Right atrium auricular region (tissue), 2 donors: ENCODE measurements at regions not wholly inside any gene's neighbourhood (a gene's known extent, or its start where the extent isn't known, plus 50 kb on each side); places are given as distances from the start of the nearest gene placed in this dataset.

ENCODE experiments used
- DNase-seq: peaks from one replicate; pipeline ENCODE4 v3.0.0-alpha.2; 2019; ENCODE audit warnings: low spot score
- H3K27ac ChIP-seq, 2 donors: fragments of 200-600 bp; sonication (generic); 1 replicate in 1 of 2; 2 replicates in 1 of 2; pipeline ENCODE4 v1.5.1; 2016 to 2019
- H3K27me3 ChIP-seq, 2 donors: fragments of 200-600 bp; sonication (generic); one replicate each; pipeline versions ENCODE4 v1.5.1 to v1.6.0; 2017 to 2019
- H3K36me3 ChIP-seq: fragments of 200-600 bp; sonication (generic); one replicate; pipeline ENCODE4 v1.5.1; 2016
- H3K4me1 ChIP-seq, 2 donors: fragments of 200-600 bp; sonication (generic); one replicate each; pipeline versions ENCODE4 v1.5.1 to v1.6.0; 2017 to 2019
- H3K4me3 ChIP-seq, 2 donors: fragments of 200-600 bp; sonication (generic); 1 replicate in 1 of 2; 2 replicates in 1 of 2; pipeline ENCODE4 v1.5.1; 2017 to 2019; ENCODE audit warnings: mild to moderate bottlenecking in 1 of 2, moderate library complexity in 1 of 2
- H3K9me3 ChIP-seq, 2 donors: fragments of 200-600 bp; sonication (generic); one replicate each; pipeline ENCODE4 v1.5.1; 2019
- CTCF ChIP-seq, 2 donors: fragments of 200-600 bp; sonication (generic); IDR thresholded peaks; one replicate each; pipeline ENCODE4 v1.5.1; 2019; ENCODE audit warnings: antibody characterized with exemption in 2 of 2

- Histone ChIP-seq H3K27me3 (no peaks in the 10 kb centered on the region), H3K4me1 (no peaks in the 10 kb centered on the region), H3K36me3 (no peaks in the 10 kb centered on the region), H3K4me3 (no peak overlapping the region), H3K9me3 (no peaks in the 10 kb centered on the region), H3K27ac (no peak overlapping the region)
- DNase-seq, result no peak
- no peak for TF ChIP-seq CTCF (IDR thresholded peaks at IDR 0.05)
Observed at GRCh38 chr2:122523143-122523542, 767.7 kb downstream of the TSN start.

- H3K36me3 ChIP-seq, result no peaks in the 10 kb centered on the region
- H3K4me1 ChIP-seq, result no peaks in the 10 kb centered on the region
- no peak overlapping the region for H3K27ac ChIP-seq
- TF ChIP-seq CTCF (IDR thresholded peaks at IDR 0.05), result no peak
- no peak overlapping the region for H3K4me3 ChIP-seq
- no peaks in the 10 kb centered on the region for H3K9me3 ChIP-seq
- no peak for DNase-seq
- H3K27me3 ChIP-seq, result no peaks in the 10 kb centered on the region
Observed at GRCh38 chr2:122523981-122524380, 768.5 kb downstream of the TSN start.

GRCh38 chr2:122525336-122525735, 769.9 kb downstream of the TSN start:
- H3K9me3 ChIP-seq, result no peaks in the 10 kb centered on the region
- no peak overlapping the region for H3K4me3 ChIP-seq
- TF ChIP-seq CTCF (IDR thresholded peaks at IDR 0.05), result no peak
- H3K27ac ChIP-seq, result no peak overlapping the region
- H3K36me3 ChIP-seq, result no peaks in the 10 kb centered on the region
- no peaks in the 10 kb centered on the region for H3K27me3 ChIP-seq
- no peak for DNase-seq
- no peaks in the 10 kb centered on the region for H3K4me1 ChIP-seq

GRCh38 chr2:122528061-122528460, 772.6 kb downstream of the TSN start:
- Histone ChIP-seq H3K27me3 (no peaks in the 10 kb centered on the region), H3K36me3 (no peaks in the 10 kb centered on the region), H3K4me3 (no peak overlapping the region), H3K4me1 (no peaks in the 10 kb centered on the region), H3K9me3 (no peaks in the 10 kb centered on the region), H3K27ac (no peak overlapping the region)
- no peak for DNase-seq
- no peak for TF ChIP-seq CTCF (IDR thresholded peaks at IDR 0.05)

- H3K9me3 ChIP-seq, result no peaks in the 10 kb centered on the region
- H3K4me3 ChIP-seq, result no peak overlapping the region
- no peak for DNase-seq
- no peaks in the 10 kb centered on the region for H3K36me3 ChIP-seq
- no peak for TF ChIP-seq CTCF (IDR thresholded peaks at IDR 0.05)
- H3K27me3 ChIP-seq, result no peaks in the 10 kb centered on the region
- H3K4me1 ChIP-seq, result no peaks in the 10 kb centered on the region
- H3K27ac ChIP-seq, result no peak overlapping the region
Observed at GRCh38 chr2:122528958-122529705, 773.7 kb downstream of the TSN start.

GRCh38 chr2:122530814-122531213, 775.4 kb downstream of the TSN start:
- H3K4me1 ChIP-seq, result no peaks in the 10 kb centered on the region

More at GRCh38 chr2:122530814-122531213, 775.4 kb downstream of the TSN start:
- H3K27ac ChIP-seq, result no peak overlapping the region
- no peaks in the 10 kb centered on the region for H3K27me3 ChIP-seq
- no peak overlapping the region for H3K4me3 ChIP-seq
- no peaks in the 10 kb centered on the region for H3K9me3 ChIP-seq
- no peak for TF ChIP-seq CTCF (IDR thresholded peaks at IDR 0.05)
- no peak for DNase-seq
- no peaks in the 10 kb centered on the region for H3K36me3 ChIP-seq
